Inflammatory macrophage treated with lipopolysaccharide for 1 hour (primary cell): ENCODE measurements at regions not wholly inside any gene's neighbourhood (a gene's known extent, or its start where the extent isn't known, plus 50 kb on each side); places are given as distances from the start of the nearest gene placed in this dataset.
A peak's percentile ranks its signal among the peaks of the same experiment; 100 is the strongest.

Experiments
- DNase-seq, 2 donors: peaks; one replicate each; pipeline ENCODE4 v3.0.0-alpha.2; 2020 to 2022

- no peak for DNase-seq
These were observed 79.0 kb upstream of the JUN start for GRCh38 chr1:58862728-58863385.

GRCh38 chr1:58864654-58865053 lies 80.8 kb upstream of the JUN start:
- no peak for DNase-seq

- DNase-seq: no peak
These were observed 82.7 kb upstream of the JUN start for GRCh38 chr1:58866578-58866977.

GRCh38 chr1:58869638-58870297 lies 85.9 kb upstream of the JUN start:
- no peak for DNase-seq

- no peak for DNase-seq
These were observed 86.4 kb upstream of the JUN start for GRCh38 chr1:58870298-58870676.

- no peak for DNase-seq
These were observed 90.5 kb upstream of the JUN start for GRCh38 chr1:58874342-58874741.

- DNase-seq: no peak
These were observed 91.2 kb upstream of the JUN start for GRCh38 chr1:58874757-58875755.

GRCh38 chr1:58879464-58879863 lies 95.6 kb upstream of the JUN start:
- DNase-seq: no peak

GRCh38 chr1:58880592-58880991 lies 96.7 kb upstream of the JUN start:
- DNase-seq: no peak

- peak in 1 of 2 donors; percentile 29 for DNase-seq
These were observed 97.7 kb upstream of the JUN start for GRCh38 chr1:58881471-58881994.

GRCh38 chr1:58882322-58882948 lies 98.6 kb upstream of the JUN start:
- DNase-seq: no peak

- peak; percentile 92 to 100 for DNase-seq
These were observed 99.4 kb upstream of the JUN start for GRCh38 chr1:58883037-58883887.

- DNase-seq: no peak
These were observed 100.1 kb upstream of the JUN start for GRCh38 chr1:58883888-58884482.

GRCh38 chr1:58884706-58885661 lies 101.1 kb upstream of the JUN start:
- DNase-seq: peak in 1 of 2 donors; percentile 44

- DNase-seq: no peak
These were observed 102.2 kb upstream of the JUN start for GRCh38 chr1:58885998-58886397.

GRCh38 chr1:58886611-58887010 lies 102.8 kb upstream of the JUN start:
- no peak for DNase-seq

- peak; percentile 51 to 89 for DNase-seq
These were observed 103.2 kb upstream of the JUN start for GRCh38 chr1:58887059-58887458.

- peak in 1 of 2 donors; percentile 52 for DNase-seq
These were observed 105.0 kb upstream of the JUN start for GRCh38 chr1:58888833-58889232.

- DNase-seq: no peak
These were observed 106.3 kb upstream of the JUN start for GRCh38 chr1:58890113-58890512.

- DNase-seq: no peak
These were observed 106.8 kb upstream of the JUN start for GRCh38 chr1:58890609-58891008.
